Activated T-helper 1 cell treated with anti-CD3 and anti-CD28 coated beads, Interleukin-12 subunit alpha, Interleukin-12 subunit beta, Interleukin-2, Interleukin-4 antibody, amounts not matched to agents 30 ng/mL and 10 ng/mL and 1 ng/mL, durations not matched to agents 14 hours and 24 hours and 36 hours (primary cell): ENCODE measurements at regions not wholly inside any gene's neighbourhood (a gene's known extent, or its start where the extent isn't known, plus 50 kb on each side); places are given as distances from the start of the nearest gene placed in this dataset.

Experiments used
- DNase-seq: peaks from one replicate; pipeline ENCODE4 v3.0.0; 2021; ENCODE audit warnings: low spot score
- H3K27ac Mint-ChIP-seq: one replicate; pipeline ENCODE4 v1.8.0; 2021; ENCODE audit warnings: mild to moderate bottlenecking, mixed read lengths
- H3K27me3 Mint-ChIP-seq: one replicate; pipeline ENCODE4 v1.8.0; 2022; ENCODE audit warnings: mild to moderate bottlenecking, moderate library complexity, mixed read lengths; ENCODE audit not compliant: insufficient read depth
- H3K36me3 Mint-ChIP-seq: one replicate; pipeline ENCODE4 v1.8.0; 2021; ENCODE audit warnings: low read depth, mixed read lengths
- H3K4me1 Mint-ChIP-seq: one replicate; pipeline ENCODE4 v1.8.0; 2021; ENCODE audit warnings: low read depth, mixed read lengths
- H3K4me3 Mint-ChIP-seq: one replicate; pipeline ENCODE4 v1.8.0; 2021; ENCODE audit warnings: mild to moderate bottlenecking, moderate library complexity, mixed read lengths
- H3K9me3 Mint-ChIP-seq: one replicate; pipeline ENCODE4 v1.8.0; 2021; ENCODE audit warnings: mixed read lengths
- intact Hi-C: fragments of 100-400 bp; cut with micrococcal nuclease; formaldehyde crosslinking; loops from one replicate; pipeline ENCODE4 v1.15.1; 2024

DNA sequence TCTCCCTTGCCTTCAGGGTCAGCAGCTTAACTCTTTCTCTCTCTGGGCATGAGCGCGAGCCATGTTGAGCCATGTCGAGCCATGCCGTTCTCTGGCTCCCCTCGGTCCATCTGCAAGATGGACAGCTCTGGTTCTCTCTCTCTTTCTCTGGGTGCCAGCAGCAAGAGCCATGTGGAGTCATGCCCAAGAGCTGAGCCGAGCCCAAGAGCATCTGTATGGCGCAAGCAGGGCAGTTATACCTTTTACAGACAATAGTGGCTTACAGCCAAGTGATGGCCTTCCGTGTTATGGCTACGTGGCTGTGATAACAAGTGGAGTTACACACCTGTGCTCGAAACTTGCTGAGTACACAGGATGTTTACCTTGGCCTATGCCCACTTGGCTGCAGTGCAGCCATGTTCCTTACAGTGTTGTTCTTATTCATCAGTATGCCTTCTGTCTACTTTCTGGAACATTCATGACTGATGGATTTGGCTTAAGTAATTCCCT lies 327.7 kb downstream of the GLRX3 start:
- no peaks in the 10 kb centered on the region for H3K36me3 Mint-ChIP-seq
- DNase-seq = no peak
- no peak overlapping the region for H3K27ac Mint-ChIP-seq
- H3K4me1 Mint-ChIP-seq = no peaks in the 10 kb centered on the region
- intact Hi-C loops = no loop called here
- no peaks in the 10 kb centered on the region for H3K9me3 Mint-ChIP-seq
- H3K4me3 Mint-ChIP-seq = no peak overlapping the region
- H3K27me3 Mint-ChIP-seq = no peaks in the 10 kb centered on the region

GRCh38 chr10:130464426-130464825 lies 328.2 kb downstream of the GLRX3 start:
- no peaks in the 10 kb centered on the region for H3K9me3 Mint-ChIP-seq
- H3K4me3 Mint-ChIP-seq = no peak overlapping the region
- intact Hi-C loops = no loop called here
- H3K27ac Mint-ChIP-seq = no peak overlapping the region
- DNase-seq = no peak
- no peaks in the 10 kb centered on the region for H3K36me3 Mint-ChIP-seq
- H3K4me1 Mint-ChIP-seq = no peaks in the 10 kb centered on the region
- no peaks in the 10 kb centered on the region for H3K27me3 Mint-ChIP-seq

GRCh38 chr10:130466271-130466997 lies 330.2 kb downstream of the GLRX3 start:
- H3K27ac Mint-ChIP-seq = no peak overlapping the region
- H3K4me3 Mint-ChIP-seq = no peak overlapping the region
- H3K36me3 Mint-ChIP-seq = no peaks in the 10 kb centered on the region
- no peaks in the 10 kb centered on the region for H3K9me3 Mint-ChIP-seq
- H3K27me3 Mint-ChIP-seq = no peaks in the 10 kb centered on the region
- no peak for DNase-seq
- H3K4me1 Mint-ChIP-seq = no peaks in the 10 kb centered on the region
- intact Hi-C loops = no loop called here

DNA sequence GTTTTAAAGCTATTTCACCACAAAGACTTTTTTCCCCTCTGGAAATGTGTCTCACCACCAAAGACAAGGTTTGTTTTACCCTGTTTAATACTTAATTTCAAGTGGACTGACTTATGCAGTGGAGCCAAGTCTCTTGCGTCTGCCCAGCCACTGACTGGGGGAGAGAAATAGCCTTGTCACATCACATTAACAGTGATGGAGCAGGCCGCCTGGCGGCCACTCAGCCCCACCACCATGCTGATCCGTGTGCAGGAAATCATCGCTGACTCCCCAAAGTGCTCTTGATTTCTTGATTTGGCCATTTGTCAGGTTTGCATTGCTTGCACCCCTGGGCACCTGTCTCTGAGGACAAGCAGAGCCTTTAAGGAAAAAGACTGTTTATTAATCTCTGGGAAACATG lies 334.1 kb downstream of the GLRX3 start:
- H3K36me3 Mint-ChIP-seq = no peaks in the 10 kb centered on the region
- H3K9me3 Mint-ChIP-seq = no peaks in the 10 kb centered on the region
- H3K4me3 Mint-ChIP-seq = no peak overlapping the region
- no peaks in the 10 kb centered on the region for H3K27me3 Mint-ChIP-seq
- no peaks in the 10 kb centered on the region for H3K4me1 Mint-ChIP-seq
- DNase-seq = no peak
- intact Hi-C loops = no loop called here
- no peak overlapping the region for H3K27ac Mint-ChIP-seq

DNA sequence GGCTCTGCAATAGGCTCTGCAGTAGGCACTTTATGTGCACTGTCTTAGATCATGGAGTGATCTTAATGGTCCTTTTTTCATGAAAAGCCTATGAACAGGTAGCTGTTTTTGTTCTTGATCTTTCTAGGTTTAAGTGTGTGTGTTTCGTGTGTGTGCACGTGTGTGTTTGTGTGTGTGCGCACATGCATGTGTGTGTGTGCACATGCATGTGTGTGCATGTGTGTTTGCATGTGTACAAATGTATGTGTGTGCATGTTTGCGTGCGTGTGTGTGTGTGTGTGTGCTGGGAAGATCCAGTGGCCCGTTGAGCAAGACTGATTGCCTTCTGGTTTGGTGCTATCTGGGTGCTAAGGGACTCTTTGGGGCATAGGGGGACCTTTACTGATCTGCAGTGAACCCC lies 334.8 kb downstream of the GLRX3 start:
- no peaks in the 10 kb centered on the region for H3K4me1 Mint-ChIP-seq
- no peak for DNase-seq
- no peak overlapping the region for H3K27ac Mint-ChIP-seq
- H3K27me3 Mint-ChIP-seq = no peaks in the 10 kb centered on the region
- intact Hi-C loops = no loop called here
- no peak overlapping the region for H3K4me3 Mint-ChIP-seq
- H3K36me3 Mint-ChIP-seq = no peaks in the 10 kb centered on the region
- no peaks in the 10 kb centered on the region for H3K9me3 Mint-ChIP-seq

DNA sequence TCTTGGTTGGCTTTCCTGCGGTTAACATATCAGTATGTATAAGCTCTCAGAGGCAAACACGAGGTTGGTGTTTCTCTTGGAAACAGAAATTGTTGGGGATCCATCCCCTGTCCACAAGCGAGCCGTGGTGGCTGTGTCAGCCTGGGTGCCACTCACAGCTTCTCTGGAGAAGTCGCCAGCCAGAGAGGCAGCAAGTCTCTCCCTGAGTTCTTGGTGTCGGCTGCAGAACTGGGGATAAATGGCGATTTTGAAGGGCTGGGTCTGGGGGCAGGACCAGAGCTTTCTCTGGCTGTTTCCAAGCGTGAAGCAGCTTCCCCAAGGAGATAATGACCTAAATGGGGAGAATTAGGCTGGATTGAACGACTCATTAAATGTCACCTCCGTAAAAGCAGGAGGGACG lies 335.3 kb downstream of the GLRX3 start:
- Mint-ChIP-seq H3K9me3 (no peaks in the 10 kb centered on the region), H3K36me3 (no peaks in the 10 kb centered on the region), H3K27me3 (no peaks in the 10 kb centered on the region), H3K27ac (no peak overlapping the region), H3K4me3 (no peak overlapping the region), H3K4me1 (no peaks in the 10 kb centered on the region)
- intact Hi-C loops = no loop called here
- no peak for DNase-seq

DNA sequence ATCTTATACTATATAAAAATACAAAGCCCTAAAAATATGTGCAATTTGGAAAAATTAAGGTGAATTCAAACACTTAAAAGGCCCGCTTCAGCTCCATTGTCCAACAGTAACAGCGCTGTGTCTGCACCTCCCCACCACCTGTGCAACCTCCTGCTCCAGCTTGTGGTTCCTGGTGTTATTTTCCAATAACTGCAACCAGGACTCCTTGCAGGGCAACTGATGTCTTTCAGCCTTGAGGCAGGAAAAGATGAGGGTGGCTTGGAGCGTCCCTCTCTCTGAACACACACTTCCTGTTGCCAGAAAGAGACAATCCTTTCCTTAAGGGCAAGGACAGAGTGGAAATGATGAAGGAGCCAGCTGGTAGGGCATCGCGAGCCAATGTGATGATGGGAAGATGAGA lies 336.0 kb downstream of the GLRX3 start:
- no peaks in the 10 kb centered on the region for H3K4me1 Mint-ChIP-seq
- H3K27ac Mint-ChIP-seq = no peak overlapping the region
- no peak for DNase-seq
- no peaks in the 10 kb centered on the region for H3K36me3 Mint-ChIP-seq
- H3K9me3 Mint-ChIP-seq = no peaks in the 10 kb centered on the region
- intact Hi-C loops = no loop called here
- no peaks in the 10 kb centered on the region for H3K27me3 Mint-ChIP-seq
- H3K4me3 Mint-ChIP-seq = no peak overlapping the region

DNA sequence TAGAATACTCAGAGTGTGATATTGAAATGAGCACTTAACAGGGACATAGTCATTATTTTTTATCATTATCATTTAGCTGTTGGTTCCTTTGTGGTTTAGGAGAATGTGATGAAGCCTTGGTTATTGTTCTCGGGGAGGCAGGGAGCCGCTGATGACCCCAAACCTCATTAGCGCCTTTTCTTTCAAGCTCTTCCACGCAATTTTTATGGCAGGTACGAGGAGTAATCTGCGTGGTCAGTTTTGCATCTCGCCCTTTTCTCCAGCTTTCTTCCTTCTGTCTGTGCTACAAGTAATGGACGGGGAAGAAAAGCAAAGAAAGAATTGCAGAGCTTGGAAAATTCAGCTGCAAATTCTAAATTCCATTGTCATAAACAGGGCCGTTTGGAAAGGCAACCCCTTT lies 338.4 kb downstream of the GLRX3 start:
- DNase-seq = no peak
- intact Hi-C loops = no loop called here
- H3K27me3 Mint-ChIP-seq = no peaks in the 10 kb centered on the region

GRCh38 chr10:130477360-130477759 lies 341.2 kb downstream of the GLRX3 start:
- Mint-ChIP-seq H3K4me1 (no peaks in the 10 kb centered on the region), H3K36me3 (no peaks in the 10 kb centered on the region), H3K27ac (no peak overlapping the region), H3K27me3 (no peaks in the 10 kb centered on the region), H3K4me3 (no peak overlapping the region), H3K9me3 (no peaks in the 10 kb centered on the region)
- no peak for DNase-seq
- intact Hi-C loops = no loop called here

More for the DNA sequence above, 338.4 kb downstream of the GLRX3 start:
- H3K4me3 Mint-ChIP-seq = no peak overlapping the region
- no peak overlapping the region for H3K27ac Mint-ChIP-seq
- H3K9me3 Mint-ChIP-seq = no peaks in the 10 kb centered on the region
- no peaks in the 10 kb centered on the region for H3K36me3 Mint-ChIP-seq
- no peaks in the 10 kb centered on the region for H3K4me1 Mint-ChIP-seq

DNA sequence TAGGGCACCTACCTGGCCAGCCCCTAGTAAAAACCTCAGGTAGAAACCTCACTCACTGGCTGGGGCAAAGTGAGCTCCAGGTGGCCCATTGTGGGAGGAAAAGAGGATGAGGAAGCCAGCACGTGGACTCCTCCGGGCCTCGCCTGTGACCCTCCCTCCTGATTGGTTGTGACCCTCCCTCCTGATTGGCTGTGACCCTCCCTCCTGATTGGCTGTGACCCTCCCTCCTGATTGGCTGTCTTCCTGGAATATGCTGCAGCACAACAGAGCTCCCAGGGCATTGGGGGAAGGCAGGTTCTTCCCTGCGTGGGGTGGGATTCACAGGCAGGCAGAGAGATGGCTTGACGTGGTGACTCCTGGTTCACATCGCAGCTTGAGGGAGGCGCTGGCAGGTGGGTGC lies 343.0 kb downstream of the GLRX3 start:
- Mint-ChIP-seq H3K4me1 (no peaks in the 10 kb centered on the region), H3K4me3 (no peak overlapping the region), H3K27ac (no peak overlapping the region), H3K36me3 (no peaks in the 10 kb centered on the region), H3K27me3 (no peaks in the 10 kb centered on the region), H3K9me3 (no peaks in the 10 kb centered on the region)
- no peak for DNase-seq
- intact Hi-C loops = no loop called here

DNA sequence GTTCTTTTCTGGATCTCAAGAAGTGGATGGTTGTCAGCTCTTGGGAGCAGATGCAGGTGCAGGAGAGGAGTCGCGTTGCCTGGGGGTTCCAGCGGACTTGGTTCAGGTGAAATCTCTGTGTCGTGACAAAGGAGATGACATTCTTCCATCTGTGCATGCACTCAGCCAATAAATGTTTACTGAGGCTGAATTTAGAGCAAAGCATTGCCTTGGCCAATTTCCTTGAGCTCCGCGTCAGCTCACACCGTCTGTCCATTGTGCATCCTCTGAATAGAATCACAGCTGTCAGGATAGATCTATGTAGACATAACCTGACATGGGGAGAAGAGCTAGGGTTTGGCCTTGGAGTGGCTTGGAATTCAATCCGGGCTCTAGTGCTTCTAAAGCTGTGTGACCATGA lies 343.7 kb downstream of the GLRX3 start:
- Mint-ChIP-seq H3K27ac (no peak overlapping the region), H3K4me3 (no peak overlapping the region), H3K27me3 (no peaks in the 10 kb centered on the region), H3K9me3 (no peaks in the 10 kb centered on the region), H3K36me3 (no peaks in the 10 kb centered on the region), H3K4me1 (no peaks in the 10 kb centered on the region)
- intact Hi-C loops = no loop called here
- DNase-seq = no peak

DNA sequence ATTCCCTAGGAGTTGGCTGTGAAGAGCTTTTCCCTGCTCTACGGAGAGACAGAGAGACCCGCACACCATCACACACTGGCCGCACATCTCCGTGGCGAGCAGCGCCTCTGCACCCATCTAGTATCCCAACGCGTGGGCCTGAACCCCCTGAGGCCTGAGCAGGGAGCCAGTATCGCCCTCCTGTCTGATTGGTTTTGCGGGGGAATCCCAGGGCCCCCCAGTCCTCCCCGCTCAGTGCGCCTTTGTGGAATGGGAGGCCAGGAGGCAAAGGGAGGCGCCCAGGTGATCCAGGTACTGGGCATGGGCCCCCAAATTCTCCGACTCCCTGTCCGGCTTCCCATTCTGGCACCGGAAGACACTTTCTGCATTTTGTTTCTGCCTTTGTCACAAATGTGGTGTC lies 344.3 kb downstream of the GLRX3 start:
- H3K4me3 Mint-ChIP-seq = no peak overlapping the region
- H3K4me1 Mint-ChIP-seq = no peaks in the 10 kb centered on the region
- no peaks in the 10 kb centered on the region for H3K36me3 Mint-ChIP-seq
- no peak overlapping the region for H3K27ac Mint-ChIP-seq
- no peak for DNase-seq
- intact Hi-C loops = no loop called here
- H3K27me3 Mint-ChIP-seq = no peaks in the 10 kb centered on the region
- H3K9me3 Mint-ChIP-seq = no peaks in the 10 kb centered on the region

DNA sequence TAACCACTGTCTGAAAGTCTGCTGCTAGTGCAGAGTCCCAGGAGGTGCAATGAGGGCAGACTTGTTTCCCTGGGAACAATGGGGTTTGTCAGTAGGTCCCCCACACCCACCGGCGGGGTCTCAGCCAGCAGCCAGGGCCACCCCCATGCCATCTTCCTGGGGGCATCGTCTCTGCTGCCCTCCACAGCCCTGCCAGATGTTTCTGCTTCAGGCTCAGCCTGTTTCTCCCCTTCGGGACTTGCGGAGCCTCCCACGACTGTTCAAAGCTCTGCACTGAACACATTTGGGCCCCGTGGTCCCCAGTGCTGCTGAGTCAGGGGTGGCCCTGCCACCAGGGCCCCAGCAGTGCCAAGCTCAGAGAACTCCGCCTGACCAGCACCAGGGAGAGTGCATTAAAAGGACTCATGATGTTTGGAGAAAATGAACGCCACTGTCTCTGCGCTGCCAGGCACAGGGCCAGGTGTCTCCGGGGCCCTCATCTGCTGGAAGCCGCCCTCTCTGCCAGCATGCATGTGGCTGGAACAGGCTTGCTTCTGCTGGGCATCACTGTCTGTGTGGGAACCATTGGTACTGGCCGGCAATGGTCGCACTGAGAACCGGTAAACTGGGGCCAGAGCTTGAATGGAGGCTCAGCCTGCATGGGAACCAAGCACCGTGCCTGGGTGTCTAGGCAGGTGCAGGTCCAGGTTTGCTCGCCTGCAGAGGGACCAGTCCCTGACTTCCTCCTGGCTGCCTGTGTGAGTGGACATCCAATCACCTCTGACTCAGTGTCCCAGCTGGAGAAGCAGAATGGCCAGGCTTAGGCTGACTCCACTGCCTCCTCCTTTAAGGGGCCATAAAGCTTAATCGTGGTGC lies 345.1 kb downstream of the GLRX3 start:
- H3K27ac Mint-ChIP-seq = no peak overlapping the region
- no peak overlapping the region for H3K4me3 Mint-ChIP-seq
- no peaks in the 10 kb centered on the region for H3K27me3 Mint-ChIP-seq
- intact Hi-C loops = no loop called here
- no peaks in the 10 kb centered on the region for H3K36me3 Mint-ChIP-seq
- DNase-seq = no peak
- H3K4me1 Mint-ChIP-seq = no peaks in the 10 kb centered on the region
- H3K9me3 Mint-ChIP-seq = no peaks in the 10 kb centered on the region
